ENCODE measurements at regions not wholly inside any gene's neighbourhood (a gene's known extent, or its start where the extent isn't known, plus 50 kb on each side); places are given as distances from the start of the nearest gene placed in this dataset.

GRCh38 chr4:8760561-8760960 is 111.1 kb downstream of the HMX1 start:
- TF ChIP-seq, protein P1, sequence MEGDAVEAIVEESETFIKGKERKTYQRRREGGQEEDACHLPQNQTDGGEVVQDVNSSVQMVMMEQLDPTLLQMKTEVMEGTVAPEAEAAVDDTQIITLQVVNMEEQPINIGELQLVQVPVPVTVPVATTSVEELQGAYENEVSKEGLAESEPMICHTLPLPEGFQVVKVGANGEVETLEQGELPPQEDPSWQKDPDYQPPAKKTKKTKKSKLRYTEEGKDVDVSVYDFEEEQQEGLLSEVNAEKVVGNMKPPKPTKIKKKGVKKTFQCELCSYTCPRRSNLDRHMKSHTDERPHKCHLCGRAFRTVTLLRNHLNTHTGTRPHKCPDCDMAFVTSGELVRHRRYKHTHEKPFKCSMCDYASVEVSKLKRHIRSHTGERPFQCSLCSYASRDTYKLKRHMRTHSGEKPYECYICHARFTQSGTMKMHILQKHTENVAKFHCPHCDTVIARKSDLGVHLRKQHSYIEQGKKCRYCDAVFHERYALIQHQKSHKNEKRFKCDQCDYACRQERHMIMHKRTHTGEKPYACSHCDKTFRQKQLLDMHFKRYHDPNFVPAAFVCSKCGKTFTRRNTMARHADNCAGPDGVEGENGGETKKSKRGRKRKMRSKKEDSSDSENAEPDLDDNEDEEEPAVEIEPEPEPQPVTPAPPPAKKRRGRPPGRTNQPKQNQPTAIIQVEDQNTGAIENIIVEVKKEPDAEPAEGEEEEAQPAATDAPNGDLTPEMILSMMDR (IDR thresholded peaks at IDR 0.05) = no peak
- TF ChIP-seq POLR2AphosphoS5 (IDR thresholded peaks at IDR 0.05; ENCODE audit: low read depth, low read length) (no peak), TCF7L2 (IDR thresholded peaks at IDR 0.05; ENCODE audit: low read depth, low read length) (no peak)
